ENCODE measurements at regions not wholly inside any gene's neighbourhood (a gene's known extent, or its start where the extent isn't known, plus 50 kb on each side); places are given as distances from the start of the nearest gene placed in this dataset.
"Not testable (repeated sequence)": the region's sequence is repeated elsewhere in the genome, so short reads cannot be mapped to it uniquely, and the experiment has no call there.

GRCh38 chr15:60165111-60165510 lies 161.0 kb downstream of the FOXB1 start:
- no TSS peak for BruUV-seq (replicated peaks)
- Histone ChIP-seq H3K79me2 (ENCODE audit: low read length) (no peaks in the 10 kb centered on the region), H3K4me1 (ENCODE audit: insufficient read depth, low read length) (no peaks in the 10 kb centered on the region), H3K27ac (ENCODE audit: low read length) (no peak overlapping the region), H3K9me3 (ENCODE audit: low read length) (no peaks in the 10 kb centered on the region), H3K27me3 (ENCODE audit: low read length) (peaks cover 53% of the 10 kb centered on the region), H3K9me2 (replicated peaks; ENCODE audit: low read length) (no peaks in the 10 kb centered on the region), H3F3A (ENCODE audit: low read length, unreplicated experiment) (no peaks in the 10 kb centered on the region), H3K4me2 (ENCODE audit: low read length) (no peak overlapping the region), H3K9ac (ENCODE audit: low read length) (no peak overlapping the region), H4K20me1 (ENCODE audit: low read length) (no peaks in the 10 kb centered on the region), H3K36me3 (ENCODE audit: low read depth, low read length) (no peaks in the 10 kb centered on the region), H3K4me3 (ENCODE audit: low read length) (no peak overlapping the region), H2AFZ (ENCODE audit: low read length) (no peak overlapping the region)
- CTCF ChIA-PET, result no interaction called here
- POLR2A ChIA-PET (ENCODE audit: unreplicated experiment), result no interaction called here
- TF ChIP-seq EZH2phosphoT487 (IDR thresholded peaks at IDR 0.05; ENCODE audit: borderline replicate concordance, low read length), result no peak
- TF ChIP-seq CTCF (conservative IDR thresholded peaks at IDR 0.05; ENCODE audit: low read depth, low read length), result no peak
- no peak for TF ChIP-seq EZH2 (IDR thresholded peaks at IDR 0.05; ENCODE audit: low read length, unreplicated experiment)
- ATAC-seq, result no peak
- no peak for DNase-seq
- intact Hi-C loops (cut with micrococcal nuclease), result no loop called here

DNA sequence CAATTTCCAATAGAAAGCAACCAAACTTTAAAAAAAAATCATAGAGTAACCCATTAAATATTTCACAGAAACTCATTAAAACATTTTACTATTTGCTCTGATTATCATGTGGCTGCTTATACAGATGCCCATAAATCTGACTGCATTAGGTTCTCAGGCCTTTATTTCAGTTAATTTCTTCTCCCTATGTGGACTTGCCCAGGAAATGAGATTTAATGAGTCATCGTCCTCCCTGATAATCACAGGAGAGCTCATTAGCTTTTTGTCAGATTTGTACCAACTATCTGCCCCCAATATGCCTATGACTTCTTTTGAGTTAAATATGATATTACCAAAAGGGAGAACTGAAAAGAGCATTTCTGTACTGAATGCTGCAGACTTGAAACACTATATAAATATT lies 168.0 kb downstream of the FOXB1 start:
- H3K27me3 ChIP-seq (ENCODE audit: low read length), result peaks cover 36% of the 10 kb centered on the region
- no peak overlapping the region for H3K4me3 ChIP-seq (ENCODE audit: low read length)
- H2AFZ ChIP-seq (ENCODE audit: low read length), result no peak overlapping the region
- no TSS peak for BruUV-seq (replicated peaks)
- DNase-seq, result no peak
- no peaks in the 10 kb centered on the region for H3K36me3 ChIP-seq (ENCODE audit: low read depth, low read length)
- no peaks in the 10 kb centered on the region for H3K9me3 ChIP-seq (ENCODE audit: low read length)
- H3K4me1 ChIP-seq (ENCODE audit: insufficient read depth, low read length), result no peaks in the 10 kb centered on the region
- ChIA-PET POLR2A (ENCODE audit: unreplicated experiment) (no interaction called here), CTCF (no interaction called here)
- H3F3A ChIP-seq (ENCODE audit: low read length, unreplicated experiment), result no peaks in the 10 kb centered on the region
- H3K4me2 ChIP-seq (ENCODE audit: low read length), result no peak overlapping the region
- intact Hi-C loops (cut with micrococcal nuclease), result no loop called here
- no peak for TF ChIP-seq CTCF (conservative IDR thresholded peaks at IDR 0.05; ENCODE audit: low read depth, low read length)
- no peak for TF ChIP-seq EZH2phosphoT487 (IDR thresholded peaks at IDR 0.05; ENCODE audit: borderline replicate concordance, low read length)
- TF ChIP-seq EZH2 (IDR thresholded peaks at IDR 0.05; ENCODE audit: low read length, unreplicated experiment), result no peak
- H4K20me1 ChIP-seq (ENCODE audit: low read length), result no peaks in the 10 kb centered on the region
- no peaks in the 10 kb centered on the region for H3K79me2 ChIP-seq (ENCODE audit: low read length)
- H3K9me2 ChIP-seq (replicated peaks; ENCODE audit: low read length), result no peaks in the 10 kb centered on the region
- H3K9ac ChIP-seq (ENCODE audit: low read length), result no peak overlapping the region
- H3K27ac ChIP-seq (ENCODE audit: low read length), result no peak overlapping the region
- no peak for ATAC-seq

- H3K4me1 ChIP-seq (ENCODE audit: insufficient read depth, low read length), result no peaks in the 10 kb centered on the region
- DNase-seq (peak; percentile 65), ATAC-seq (peak; percentile 48; the same call in 1 of the 2 replicates)
- intact Hi-C loops (cut with micrococcal nuclease), result loop anchor here (1.0 to 5.0 kb wide), 4 partner anchors 145 to 453 kb away; no protein-coding TSS in a partner anchor
- no peak overlapping the region for H3K4me2 ChIP-seq (ENCODE audit: low read length)
- H2AFZ ChIP-seq (ENCODE audit: low read length), result no peak overlapping the region
- no peaks in the 10 kb centered on the region for H4K20me1 ChIP-seq (ENCODE audit: low read length)
- H3K9ac ChIP-seq (ENCODE audit: low read length), result no peak overlapping the region
- H3K27ac ChIP-seq (ENCODE audit: low read length), result no peak overlapping the region
- no peaks in the 10 kb centered on the region for H3F3A ChIP-seq (ENCODE audit: low read length, unreplicated experiment)
- POLR2A ChIA-PET (ENCODE audit: unreplicated experiment), result no interaction called here
- H3K9me3 ChIP-seq (ENCODE audit: low read length), result no peaks in the 10 kb centered on the region
- H3K27me3 ChIP-seq (ENCODE audit: low read length), result peaks cover 55% of the 10 kb centered on the region
- no peaks in the 10 kb centered on the region; the same call in 1 of the 2 replicates for H3K36me3 ChIP-seq (ENCODE audit: low read depth, low read length)
- CTCF ChIA-PET, result interaction anchor here (0.5 to 1.0 kb wide), 5 partner anchors 52 to 594 kb away, joined by 3 to 6 read pairs (median 3); no protein-coding TSS in a partner anchor
- no TSS peak for BruUV-seq (replicated peaks)
- no peak overlapping the region for H3K4me3 ChIP-seq (ENCODE audit: low read length)
- no peaks in the 10 kb centered on the region for H3K79me2 ChIP-seq (ENCODE audit: low read length)
- no peaks in the 10 kb centered on the region for H3K9me2 ChIP-seq (replicated peaks; ENCODE audit: low read length)
- TF ChIP-seq CTCF (conservative IDR thresholded peaks at IDR 0.05; ENCODE audit: low read depth, low read length) (peak; percentile 83), EZH2 (IDR thresholded peaks at IDR 0.05; ENCODE audit: low read length, unreplicated experiment) (no peak), EZH2phosphoT487 (IDR thresholded peaks at IDR 0.05; ENCODE audit: borderline replicate concordance, low read length) (no peak)
These were observed 175.8 kb downstream of the FOXB1 start for GRCh38 chr15:60179786-60180391.

- H3K79me2 ChIP-seq (ENCODE audit: low read length); H3K9ac ChIP-seq (ENCODE audit: low read length); BruUV-seq (replicated peaks); CTCF ChIA-PET; H3K4me2 ChIP-seq (ENCODE audit: low read length); H3K4me3 ChIP-seq (ENCODE audit: low read length); ATAC-seq; H3K9me2 ChIP-seq (replicated peaks; ENCODE audit: low read length); POLR2A ChIA-PET (ENCODE audit: unreplicated experiment); H3K27ac ChIP-seq (ENCODE audit: low read length); H4K20me1 ChIP-seq (ENCODE audit: low read length); H3K4me1 ChIP-seq (ENCODE audit: insufficient read depth, low read length); H2AFZ ChIP-seq (ENCODE audit: low read length); H3K36me3 ChIP-seq (ENCODE audit: low read depth, low read length); DNase-seq; H3K9me3 ChIP-seq (ENCODE audit: low read length); H3F3A ChIP-seq (ENCODE audit: low read length, unreplicated experiment): not testable (repeated sequence)
- intact Hi-C loops (cut with micrococcal nuclease), result loop anchor here (2.0 kb wide), 1 partner anchor 143 kb away; no protein-coding TSS in a partner anchor
- H3K27me3 ChIP-seq (ENCODE audit: low read length), result peaks cover 42% of the 10 kb centered on the region
These were observed 177.8 kb downstream of the FOXB1 start for GRCh38 chr15:60181957-60182356.

Data from PC-3 (cell line).